ENCODE measurements at regions not wholly inside any gene's neighbourhood (a gene's known extent, or its start where the extent isn't known, plus 50 kb on each side); places are given as distances from the start of the nearest gene placed in this dataset.

GRCh38 chr13:64075543-64076271 lies 2660.1 kb upstream of the PCDH20 start (continued):
- TF ChIP-seq, protein P1, sequence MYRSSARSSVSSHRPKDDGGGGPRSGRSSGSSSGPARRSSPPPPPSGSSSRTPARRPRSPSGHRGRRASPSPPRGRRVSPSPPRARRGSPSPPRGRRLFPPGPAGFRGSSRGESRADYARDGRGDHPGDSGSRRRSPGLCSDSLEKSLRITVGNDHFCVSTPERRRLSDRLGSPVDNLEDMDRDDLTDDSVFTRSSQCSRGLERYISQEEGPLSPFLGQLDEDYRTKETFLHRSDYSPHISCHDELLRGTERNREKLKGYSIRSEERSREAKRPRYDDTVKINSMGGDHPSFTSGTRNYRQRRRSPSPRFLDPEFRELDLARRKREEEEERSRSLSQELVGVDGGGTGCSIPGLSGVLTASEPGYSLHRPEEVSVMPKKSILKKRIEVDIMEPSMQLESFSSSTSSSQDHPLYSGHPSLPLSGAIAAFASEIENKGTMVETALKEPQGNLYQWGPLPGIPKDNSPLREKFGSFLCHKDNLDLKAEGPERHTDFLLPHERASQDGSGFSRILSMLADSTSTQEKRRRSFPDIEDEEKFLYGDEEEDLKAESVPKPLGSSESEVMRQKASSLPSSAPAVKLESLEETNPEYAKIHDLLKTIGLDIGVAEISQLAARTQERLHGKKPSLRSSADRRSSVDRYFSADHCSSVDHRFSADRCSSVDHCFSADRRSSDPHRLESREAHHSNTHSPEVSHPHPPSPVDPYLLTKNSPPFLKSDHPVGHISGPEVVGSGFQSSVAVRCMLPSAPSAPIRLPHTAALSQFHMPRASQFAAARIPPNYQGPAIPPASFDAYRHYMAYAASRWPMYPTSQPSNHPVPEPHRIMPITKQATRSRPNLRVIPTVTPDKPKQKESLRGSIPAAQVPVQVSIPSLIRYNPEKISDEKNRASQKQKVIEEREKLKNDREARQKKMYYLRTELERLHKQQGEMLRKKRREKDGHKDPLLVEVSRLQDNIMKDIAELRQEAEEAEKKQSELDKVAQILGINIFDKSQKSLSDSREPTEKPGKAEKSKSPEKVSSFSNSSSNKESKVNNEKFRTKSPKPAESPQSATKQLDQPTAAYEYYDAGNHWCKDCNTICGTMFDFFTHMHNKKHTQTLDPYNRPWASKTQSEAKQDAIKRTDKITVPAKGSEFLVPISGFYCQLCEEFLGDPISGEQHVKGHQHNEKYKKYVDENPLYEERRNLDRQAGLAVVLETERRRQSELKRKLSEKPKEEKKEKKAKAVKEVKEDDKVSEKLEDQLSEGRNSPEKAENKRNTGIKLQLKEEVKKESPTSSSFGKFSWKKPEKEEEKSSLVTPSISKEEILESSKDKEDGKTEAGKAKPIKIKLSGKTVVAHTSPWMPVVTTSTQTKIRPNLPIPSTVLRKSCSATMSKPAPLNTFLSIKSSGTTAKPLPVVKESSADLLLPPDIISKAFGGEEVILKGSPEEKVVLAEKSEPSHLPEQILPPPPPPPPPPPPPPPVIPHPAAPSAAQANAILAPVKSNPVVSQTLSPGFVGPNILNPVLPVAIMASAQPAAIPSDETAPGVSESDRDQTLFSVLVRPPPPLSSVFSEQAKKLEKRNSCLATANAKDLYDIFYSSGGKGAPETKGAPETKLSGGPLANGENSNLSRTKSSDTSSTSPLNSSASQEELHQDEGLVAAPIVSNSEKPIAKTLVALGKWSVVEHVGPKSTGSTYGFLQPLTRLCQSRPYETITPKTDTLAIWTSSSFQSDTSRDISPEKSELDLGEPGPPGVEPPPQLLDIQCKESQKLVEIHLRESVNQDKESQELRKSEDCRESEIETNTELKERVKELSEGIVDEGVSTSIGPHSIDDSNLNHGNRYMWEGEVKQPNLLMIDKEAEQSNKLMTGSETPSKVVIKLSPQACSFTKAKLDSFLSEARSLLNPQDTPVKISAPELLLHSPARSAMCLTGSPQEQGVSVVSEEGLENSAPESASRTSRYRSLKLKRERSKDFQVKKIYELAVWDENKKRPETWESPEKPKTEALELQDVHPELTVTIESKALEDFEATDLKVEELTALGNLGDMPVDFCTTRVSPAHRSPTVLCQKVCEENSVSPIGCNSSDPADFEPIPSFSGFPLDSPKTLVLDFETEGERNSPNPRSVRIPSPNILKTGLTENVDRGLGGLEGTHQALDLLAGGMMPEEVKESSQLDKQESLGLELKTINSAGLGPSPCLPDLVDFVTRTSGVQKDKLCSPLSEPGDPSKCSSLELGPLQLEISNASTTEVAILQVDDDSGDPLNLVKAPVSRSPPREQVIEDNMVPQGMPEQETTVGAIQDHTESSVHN (CRISPR knock-in tag; IDR thresholded peaks at IDR 0.05) = no peak
- TF ChIP-seq ZNF75D (CRISPR knock-in tag; IDR thresholded peaks at IDR 0.05; ENCODE audit: borderline replicate concordance) (no peak), JDP2 (CRISPR knock-in tag; IDR thresholded peaks at IDR 0.05; ENCODE audit: borderline replicate concordance) (no peak), ZNF598 (CRISPR knock-in tag; IDR thresholded peaks at IDR 0.05; ENCODE audit: borderline replicate concordance) (no peak; the same call in 1 of the 2 replicates), PRMT3 (CRISPR knock-in tag; IDR thresholded peaks at IDR 0.05; ENCODE audit: borderline replicate concordance, low read depth) (no peak), IRF2 (CRISPR knock-in tag; IDR thresholded peaks at IDR 0.05) (peak; percentile 37; the same call in 1 of the 2 replicates), ZNF232 (CRISPR knock-in tag; IDR thresholded peaks at IDR 0.05; ENCODE audit: borderline replicate concordance) (0 out of 2 replicates have a peak, but pooled peaks have one; percentile 41), PBX3 (CRISPR knock-in tag; IDR thresholded peaks at IDR 0.05; ENCODE audit: borderline replicate concordance) (no peak; the same call in 1 of the 2 replicates), IKZF4 (CRISPR knock-in tag; IDR thresholded peaks at IDR 0.05; ENCODE audit: borderline replicate concordance, low read depth, not compliant biosample characterization) (no peak), KDM1A (CRISPR knock-in tag; IDR thresholded peaks at IDR 0.05) (no peak), MAFF (IDR thresholded peaks at IDR 0.05; ENCODE audit: low read depth, low read length) (no peak), SAFB2 (CRISPR knock-in tag; IDR thresholded peaks at IDR 0.05; ENCODE audit: borderline replicate concordance, low read depth) (no peak), NFYC (CRISPR knock-in tag; IDR thresholded peaks at IDR 0.05) (peak; percentile 94), IRX3 (CRISPR knock-in tag; IDR thresholded peaks at IDR 0.05; ENCODE audit: borderline replicate concordance, low read depth) (no peak), TBX3 (IDR thresholded peaks at IDR 0.05; ENCODE audit: borderline replicate concordance) (no peak), ZNF101 (CRISPR knock-in tag; IDR thresholded peaks at IDR 0.05; ENCODE audit: borderline replicate concordance, low read depth) (no peak)
- TF ChIP-seq, protein P2, sequence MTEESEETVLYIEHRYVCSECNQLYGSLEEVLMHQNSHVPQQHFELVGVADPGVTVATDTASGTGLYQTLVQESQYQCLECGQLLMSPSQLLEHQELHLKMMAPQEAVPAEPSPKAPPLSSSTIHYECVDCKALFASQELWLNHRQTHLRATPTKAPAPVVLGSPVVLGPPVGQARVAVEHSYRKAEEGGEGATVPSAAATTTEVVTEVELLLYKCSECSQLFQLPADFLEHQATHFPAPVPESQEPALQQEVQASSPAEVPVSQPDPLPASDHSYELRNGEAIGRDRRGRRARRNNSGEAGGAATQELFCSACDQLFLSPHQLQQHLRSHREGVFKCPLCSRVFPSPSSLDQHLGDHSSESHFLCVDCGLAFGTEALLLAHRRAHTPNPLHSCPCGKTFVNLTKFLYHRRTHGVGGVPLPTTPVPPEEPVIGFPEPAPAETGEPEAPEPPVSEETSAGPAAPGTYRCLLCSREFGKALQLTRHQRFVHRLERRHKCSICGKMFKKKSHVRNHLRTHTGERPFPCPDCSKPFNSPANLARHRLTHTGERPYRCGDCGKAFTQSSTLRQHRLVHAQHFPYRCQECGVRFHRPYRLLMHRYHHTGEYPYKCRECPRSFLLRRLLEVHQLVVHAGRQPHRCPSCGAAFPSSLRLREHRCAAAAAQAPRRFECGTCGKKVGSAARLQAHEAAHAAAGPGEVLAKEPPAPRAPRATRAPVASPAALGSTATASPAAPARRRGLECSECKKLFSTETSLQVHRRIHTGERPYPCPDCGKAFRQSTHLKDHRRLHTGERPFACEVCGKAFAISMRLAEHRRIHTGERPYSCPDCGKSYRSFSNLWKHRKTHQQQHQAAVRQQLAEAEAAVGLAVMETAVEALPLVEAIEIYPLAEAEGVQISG (CRISPR knock-in tag; IDR thresholded peaks at IDR 0.05) = peak; percentile 92
